K562 (cell line): ENCODE measurements at regions not wholly inside any gene's neighbourhood (a gene's known extent, or its start where the extent isn't known, plus 50 kb on each side); places are given as distances from the start of the nearest gene placed in this dataset.

Experiments used
- ATAC-seq: fragments of 200-7000 bp; cut with Tn5 transposase; 3 replicates; pipeline ENCODE4 v1.9.1; 2020; ENCODE audit warnings: moderate library complexity
- BruUV-seq: library from RNA; stranded (reverse); fragments of 400-500 nt; replicated peaks from 2 replicates; lab custom pipeline; 2021; lab: Mats Ljungman, UMichigan
- CTCF ChIA-PET: fragments of 300-600 bp; formaldehyde crosslinking; extraction: SDS; loops from one replicate; lab custom pipeline; 2021; ENCODE audit warnings: low intra/inter-chr PET ratio; lab: Yijun Ruan, JAX
- POLR2A ChIA-PET: fragments of 300-600, 350-650 bp; sonication (Branson Sonifier 250); formaldehyde crosslinking; extraction: SDS; loops from one replicate; lab custom pipeline; 2021; ENCODE audit warnings: antibody characterized with exemption, inconsistent platforms; lab: Yijun Ruan, JAX
- DNase-seq, 4 experiments: peaks; one replicate each; pipeline versions ENCODE4 v3.0.0 to v3.0.0-alpha.2; 2011 to 2018; ENCODE audit warnings: low spot score in 3 of 4, mixed read lengths in 3 of 4; ENCODE audit errors: extremely low read depth in 1 of 4
- FAIRE-seq: peaks from 2 replicates; lab custom pipeline; 2011; peaks lifted over from hg19 to GRCh38; lab: Jason Lieb, UNC
- H2AFZ ChIP-seq: 2 replicates; pipeline ENCODE4 v1.6.0; 2011; ENCODE audit warnings: low read depth, low read length, control low read depth, inconsistent platforms
- H3K27ac ChIP-seq: fragments of 200-600 bp; 3 replicates; pipeline ENCODE4 v1.8.0; 2011; ENCODE audit warnings: low read depth, mild to moderate bottlenecking, control low read depth, inconsistent platforms, low read length, moderate library complexity, mixed read lengths; ENCODE audit errors: extremely low read depth
- H3K27me3 ChIP-seq, 2 experiments: fragments of 300-600 bp in 1 of 2; 2 replicates in 1 of 2; 3 replicates in 1 of 2; pipeline versions ENCODE4 v1.6.0 to v1.8.0; 2011; ENCODE audit warnings: inconsistent platforms in 2 of 2, low read length in 2 of 2, mild to moderate bottlenecking in 1 of 2, mixed read lengths in 1 of 2, moderate library complexity in 1 of 2; ENCODE audit not compliant: control insufficient read depth in 2 of 2, insufficient read depth in 2 of 2
- H3K36me3 ChIP-seq: fragments of 300-600 bp; 3 replicates; pipeline ENCODE4 v1.8.0; 2011; ENCODE audit warnings: mild to moderate bottlenecking, low read length, inconsistent platforms; ENCODE audit not compliant: control insufficient read depth, insufficient read depth
- H3K4me1 ChIP-seq, 2 experiments: fragments of 200-600 bp in 1 of 2; replicated peaks in 1 of 2; 2 replicates in 1 of 2; 3 replicates in 1 of 2; pipeline versions ENCODE4 v1.5.1 to v1.8.0; 2011; ENCODE audit warnings: inconsistent platforms in 2 of 2, low read length in 2 of 2, mild to moderate bottlenecking in 1 of 2, mixed read lengths in 1 of 2, moderate library complexity in 1 of 2; ENCODE audit not compliant: control insufficient read depth in 2 of 2, insufficient read depth in 2 of 2
- H3K4me2 ChIP-seq: 2 replicates; pipeline ENCODE4 v1.6.1; 2011; ENCODE audit warnings: low read length, control low read depth, inconsistent platforms, mixed read lengths; ENCODE audit not compliant: insufficient read depth
- H3K4me3 ChIP-seq: fragments of 200-600 bp; sonication (generic), shearing (Covaris generic); 2 replicates; pipeline ENCODE4 v1.5.1; 2016; ENCODE audit warnings: control low read depth, inconsistent platforms
- H3K79me2 ChIP-seq: fragments of 200-600 bp; 3 replicates; pipeline ENCODE4 v1.8.0; 2011; ENCODE audit warnings: low read length, inconsistent platforms; ENCODE audit not compliant: control insufficient read depth, insufficient read depth
- H3K9ac ChIP-seq, 2 experiments: 2 replicates each; pipeline versions ENCODE4 v1.6.0 to v1.6.1; 2011; ENCODE audit warnings: low read depth in 2 of 2, low read length in 2 of 2, control low read depth in 1 of 2, inconsistent platforms in 1 of 2, mild to moderate bottlenecking in 1 of 2, mixed read lengths in 1 of 2; ENCODE audit not compliant: insufficient read depth in 1 of 2
- H3K9me1 ChIP-seq: one replicate; pipeline ENCODE4 v1.6.0; 2011; ENCODE audit warnings: inconsistent platforms, mild to moderate bottlenecking, low read length, moderate library complexity; ENCODE audit not compliant: control insufficient read depth, insufficient read depth
- H3K9me3 ChIP-seq: replicated peaks from 2 replicates; pipeline ENCODE4 v1.5.1; 2011; ENCODE audit warnings: low read depth, low read length, inconsistent platforms; ENCODE audit not compliant: control insufficient read depth, insufficient read depth
- H4K20me1 ChIP-seq: replicated peaks from 2 replicates; pipeline ENCODE4 v1.6.1; 2011; ENCODE audit warnings: low read length, inconsistent platforms, mixed read lengths; ENCODE audit not compliant: control insufficient read depth, insufficient read depth
- CBX3 ChIP-seq, 2 experiments: IDR thresholded peaks; 1 replicate in 1 of 2; 2 replicates in 1 of 2; pipeline ENCODE4 v1.6.1; 2012; ENCODE audit warnings: inconsistent platforms in 2 of 2, low read length in 2 of 2, borderline replicate concordance in 1 of 2, control low read depth in 1 of 2
- HBP1 ChIP-seq: fragments of 450-650 bp; formaldehyde crosslinking; IDR thresholded peaks from 2 replicates; pipeline ENCODE4 v1.4.0; 2022; ENCODE audit warnings: missing genetic modification characterization
- HEY1 ChIP-seq: fragments of 250-450 bp; sonication (Bioruptor Pico); IDR thresholded peaks from 2 replicates; pipeline ENCODE4 v1.5.0; 2020; ENCODE audit warnings: mild to moderate bottlenecking, moderate library complexity, borderline replicate concordance
- NBN ChIP-seq: fragments of 450-650 bp; IDR thresholded peaks from 2 replicates; pipeline ENCODE4 v1.6.1; 2016; ENCODE audit warnings: low read depth, mild to moderate bottlenecking
- PHF21A ChIP-seq: fragments of 450-650 bp; IDR thresholded peaks from 2 replicates; pipeline ENCODE4 v1.6.1; 2017; ENCODE audit warnings: low read depth, borderline replicate concordance
- RBM17 ChIP-seq: fragments of 200-400 bp; formaldehyde crosslinking; IDR thresholded peaks from 2 replicates; pipeline ENCODE4 v1.6.1; 2017; ENCODE audit warnings: low read depth, mild to moderate bottlenecking, low read length, borderline replicate concordance
- SETDB1 ChIP-seq: IDR thresholded peaks from one replicate; pipeline ENCODE4 v1.6.1; 2012; ENCODE audit warnings: low read length, control low read depth, inconsistent platforms
- SFPQ ChIP-seq: fragments of 200-400 bp; formaldehyde crosslinking; IDR thresholded peaks from 2 replicates; pipeline ENCODE4 v1.6.1; 2017; ENCODE audit warnings: mild to moderate bottlenecking, low read depth, low read length, moderate library complexity
- SRSF9 ChIP-seq: fragments of 200-400 bp; formaldehyde crosslinking; IDR thresholded peaks from 2 replicates; pipeline ENCODE4 v1.6.1; 2017; ENCODE audit warnings: low read depth, low read length, borderline replicate concordance
- TARDBP ChIP-seq: fragments of 450-650 bp; IDR thresholded peaks from 2 replicates; pipeline ENCODE4 v1.6.1; 2016
- ZFP30 ChIP-seq: fragments of 250-450 bp; sonication (Bioruptor Pico); IDR thresholded peaks from 2 replicates; pipeline ENCODE4 v1.8.0; 2022; ENCODE audit warnings: moderate library complexity, mild to moderate bottlenecking, inconsistent platforms, borderline replicate concordance
- WGBS: fragments of 100-300 bp; shearing (Covaris generic); methylation state at CpG from one replicate; pipeline ENCODE4 v1.1.6; 2016; ENCODE audit warnings: low coverage, mixed read lengths; ENCODE audit not compliant: insufficient coverage; ENCODE audit errors: missing lambda C conversion rate; 5-methylcytosine and 5-hydroxymethylcytosine counted together
- in situ Hi-C: fragments of 300-500 bp; cut with MboI; formaldehyde crosslinking; loops from 4 replicates; pipeline ENCODE4 v1.15.0; 2018; ENCODE audit warnings: inconsistent platforms, mixed read lengths
- intact Hi-C: fragments of 100-400 bp; cut with micrococcal nuclease; formaldehyde crosslinking; loops from 2 replicates; pipeline ENCODE4 v1.14.2; 2022
- TF ChIP-seq, protein P1 (sequence below): fragments of 250-450 bp; sonication (Bioruptor Pico); IDR thresholded peaks from 2 replicates; pipeline ENCODE4 v1.8.0; 2021; ENCODE audit warnings: moderate library complexity, mild to moderate bottlenecking, inconsistent platforms

- H3K36me3 ChIP-seq, result no peaks in the 10 kb centered on the region
- ChIA-PET POLR2A (interaction anchor here (0.6 kb wide), 1 partner anchor 169 kb away, joined by 3 read pairs; no protein-coding TSS in a partner anchor), CTCF (no interaction called here)
- H3K9me3 ChIP-seq, result no peaks in the 10 kb centered on the region
- H2AFZ ChIP-seq, result no peak overlapping the region
- intact Hi-C loops, result no loop called here
- no TSS peak for BruUV-seq
- no peak overlapping the region for H3K4me2 ChIP-seq
- ATAC-seq (no peak), FAIRE-seq (no peak), DNase-seq (no peak)
- H3K9me1 ChIP-seq, result no peaks in the 10 kb centered on the region
- no peaks in the 10 kb centered on the region for H3K27me3 ChIP-seq
- no peaks in the 10 kb centered on the region; the same call in 1 of the 2 replicates for H4K20me1 ChIP-seq
- no peak overlapping the region for H3K27ac ChIP-seq
- no peaks in the 10 kb centered on the region for H3K79me2 ChIP-seq
- no peak overlapping the region for H3K4me3 ChIP-seq
- TF ChIP-seq RBM17, result no peak
- no peak overlapping the region for H3K9ac ChIP-seq
- in situ Hi-C loops, result no loop called here
- no peaks in the 10 kb centered on the region for H3K4me1 ChIP-seq
- 3% methylated on average over 2 of the region's 2 CpGs for WGBS
Measured at GRCh38 chr2:23220513-23221094, 164.4 kb upstream of the KLHL29 start.

DNA sequence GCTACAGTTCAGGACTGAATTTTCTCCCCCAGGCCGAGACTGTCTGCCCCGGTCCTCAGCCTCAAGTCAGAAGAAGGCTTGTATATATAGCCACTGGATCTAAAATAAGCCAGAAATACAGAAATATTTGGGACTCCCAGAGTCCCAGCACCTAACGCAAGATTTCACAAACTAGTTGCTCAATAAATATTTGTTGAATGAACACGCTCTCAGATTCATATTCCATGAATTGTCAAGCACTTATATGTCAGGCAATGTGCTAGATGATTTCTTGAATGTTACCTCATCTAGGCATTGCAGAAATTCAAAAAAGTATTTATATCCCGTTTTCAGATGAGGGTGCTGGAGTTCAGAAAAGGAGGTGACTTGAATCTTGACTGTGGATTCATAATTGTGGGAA, 163.7 kb upstream of the KLHL29 start:
- Histone ChIP-seq H3K27me3 (no peaks in the 10 kb centered on the region), H3K9ac (no peak overlapping the region), H4K20me1 (no peaks in the 10 kb centered on the region; the same call in 1 of the 2 replicates), H3K9me1 (no peaks in the 10 kb centered on the region), H3K79me2 (no peaks in the 10 kb centered on the region), H3K4me3 (no peak overlapping the region), H3K27ac (no peak overlapping the region), H3K36me3 (no peaks in the 10 kb centered on the region), H3K4me2 (no peak overlapping the region), H2AFZ (no peak overlapping the region), H3K4me1 (no peaks in the 10 kb centered on the region), H3K9me3 (no peaks in the 10 kb centered on the region)
- no peak for TF ChIP-seq SRSF9
- no peak for TF ChIP-seq SFPQ
- TF ChIP-seq PHF21A, result no peak
- no peak for TF ChIP-seq NBN
- no peak for TF ChIP-seq SETDB1
- no peak for TF ChIP-seq HBP1 (CRISPR knock-in tag)
- no peak for TF ChIP-seq TARDBP
- TF ChIP-seq, protein P1, sequence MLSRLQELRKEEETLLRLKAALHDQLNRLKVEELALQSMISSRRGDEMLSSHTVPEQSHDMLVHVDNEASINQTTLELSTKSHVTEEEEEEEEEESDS (CRISPR knock-in tag), result no peak
- no peak for TF ChIP-seq CBX3 (IDR thresholded peaks at IDR 0.05; ENCODE audit: borderline replicate concordance in 1 of 2, low read length in 2 of 2)
- no peak for TF ChIP-seq ZFP30 (CRISPR knock-in tag)
- no peak for TF ChIP-seq HEY1 (CRISPR knock-in tag)
- POLR2A ChIA-PET, result interaction anchor here (0.6 kb wide), 1 partner anchor 169 kb away, joined by 3 read pairs; no protein-coding TSS in a partner anchor
- DNase-seq, result no peak
- in situ Hi-C loops, result no loop called here
- no peak for ATAC-seq
- no TSS peak for BruUV-seq
- 0% methylated on average over 5 of the region's 5 CpGs for WGBS
- intact Hi-C loops, result no loop called here
- CTCF ChIA-PET, result no interaction called here
- no peak for FAIRE-seq
